HCT116 (cell line): ENCODE measurements at regions not wholly inside any gene's neighbourhood (a gene's known extent, or its start where the extent isn't known, plus 50 kb on each side); places are given as distances from the start of the nearest gene placed in this dataset.

Experiments used
- ATF3 ChIP-seq: IDR thresholded peaks from 2 replicates; pipeline ENCODE4 v1.6.1; 2012
- CEBPB ChIP-seq: IDR thresholded peaks from 2 replicates; pipeline ENCODE4 v1.6.1; 2012; ENCODE audit warnings: low read depth
- CTCF ChIP-seq, 3 experiments: fragments of 200-600 bp in 1 of 3; sonication (generic) in 1 of 3; IDR thresholded peaks in 2 of 3; conservative IDR thresholded peaks in 1 of 3; 2 replicates each; pipeline ENCODE4 v1.5.1; 2012 to 2017; ENCODE audit warnings: low read depth in 2 of 3, low read length in 2 of 3, antibody characterized with exemption in 1 of 3, borderline replicate concordance in 1 of 3, control low read depth in 1 of 3, mild to moderate bottlenecking in 1 of 3, mixed read lengths in 1 of 3, mixed run types in 1 of 3, moderate library complexity in 1 of 3; ENCODE audit not compliant: insufficient read depth in 1 of 3
- EGR1 ChIP-seq: IDR thresholded peaks from 2 replicates; pipeline ENCODE4 v1.6.1; 2012; ENCODE audit warnings: low read depth
- EZH2 ChIP-seq: fragments of 200-600 bp; sonication (generic); IDR thresholded peaks from 2 replicates; pipeline ENCODE4 v1.6.1; 2017; ENCODE audit warnings: antibody characterized with exemption, mixed run types
- FOSL1 ChIP-seq: IDR thresholded peaks from 2 replicates; pipeline ENCODE4 v1.6.1; 2012; ENCODE audit warnings: low read depth
- MAX ChIP-seq: IDR thresholded peaks from 2 replicates; pipeline ENCODE4 v1.6.1; 2012
- POLR2A ChIP-seq: IDR thresholded peaks from 2 replicates; pipeline ENCODE4 v1.7.0; 2011; ENCODE audit warnings: borderline replicate concordance; ENCODE audit not compliant: insufficient read depth, insufficient read length; ENCODE audit errors: extremely low read depth
- RAD21 ChIP-seq: IDR thresholded peaks from 2 replicates; pipeline ENCODE4 v1.6.1; 2012; ENCODE audit warnings: low read depth, mild to moderate bottlenecking
- REST ChIP-seq: IDR thresholded peaks from 2 replicates; pipeline ENCODE4 v1.6.1; 2012; ENCODE audit warnings: low read depth
- SIN3A ChIP-seq: IDR thresholded peaks from 2 replicates; pipeline ENCODE4 v1.6.1; 2012; ENCODE audit warnings: low read depth
- ZNF274 ChIP-seq: fragments of 200-500 bp; sonication (Bioruptor generic); IDR thresholded peaks from 2 replicates; pipeline ENCODE4 v1.6.1; 2014; ENCODE audit warnings: mild to moderate bottlenecking, low read depth, low read length, inconsistent platforms

- no peak for TF ChIP-seq EGR1
- no peak for TF ChIP-seq POLR2A
- TF ChIP-seq CTCF (IDR thresholded peaks at IDR 0.05 in 2 of 3, conservative IDR thresholded peaks at IDR 0.05 in 1 of 3; ENCODE audit: borderline replicate concordance in 1 of 3, insufficient read depth in 1 of 3, low read depth in 2 of 3, low read length in 2 of 3), result no peak
- no peak for TF ChIP-seq EZH2
- no peak for TF ChIP-seq RAD21
- TF ChIP-seq FOSL1, result no peak
- TF ChIP-seq SIN3A, result no peak
- no peak for TF ChIP-seq CEBPB
- TF ChIP-seq MAX, result no peak
- no peak for TF ChIP-seq ZNF274
- no peak for TF ChIP-seq ATF3
- no peak for TF ChIP-seq REST
Observed at GRCh38 chr3:189375532-189375931, 203.8 kb downstream of the TPRG1 start.
